ENCODE measurements at regions not wholly inside any gene's neighbourhood (a gene's known extent, or its start where the extent isn't known, plus 50 kb on each side); places are given as distances from the start of the nearest gene placed in this dataset.

GRCh38 chr10:104559935-104560334 lies 81.2 kb upstream of the SORCS3 start:
- Histone ChIP-seq H3K79me2 (no peaks in the 10 kb centered on the region), H4K20me1 (ENCODE audit: insufficient read depth, poor library complexity, severe bottlenecking) (no peaks in the 10 kb centered on the region), H3K27ac (no peak overlapping the region), H3K36me3 (replicated peaks; ENCODE audit: insufficient read depth, low read depth) (no peaks in the 10 kb centered on the region), H2AFZ (no peak overlapping the region), H3K4me2 (no peak overlapping the region), H3K27me3 (no peaks in the 10 kb centered on the region), H3K9me3 (ENCODE audit: low read depth) (no peaks in the 10 kb centered on the region), H3K4me3 (no peak overlapping the region), H3K9me2 (replicated peaks; ENCODE audit: insufficient read depth) (no peaks in the 10 kb centered on the region), H3K4me1 (ENCODE audit: insufficient read depth) (no peaks in the 10 kb centered on the region)
- WGBS (ENCODE audit: low lambda C conversion rate, missing lambda C conversion rate), result 70% methylated on average over 5 of the region's 5 CpGs
- no peak for DNase-seq (ENCODE audit: low spot score)
- TF ChIP-seq EZH2 (IDR thresholded peaks at IDR 0.05; ENCODE audit: borderline replicate concordance) (no peak), CTCF (IDR thresholded peaks at IDR 0.05; ENCODE audit: poor library complexity) (no peak), EZH2phosphoT487 (IDR thresholded peaks at IDR 0.05; ENCODE audit: low read depth, severe bottlenecking, unreplicated experiment) (no peak)

GRCh38 chr10:104563051-104563450 lies 78.0 kb upstream of the SORCS3 start:
- no peaks in the 10 kb centered on the region for H3K27me3 ChIP-seq
- no peaks in the 10 kb centered on the region for H3K36me3 ChIP-seq (replicated peaks; ENCODE audit: insufficient read depth, low read depth)
- no peak overlapping the region for H3K4me3 ChIP-seq
- TF ChIP-seq EZH2phosphoT487 (IDR thresholded peaks at IDR 0.05; ENCODE audit: low read depth, severe bottlenecking, unreplicated experiment), result no peak
- TF ChIP-seq EZH2 (IDR thresholded peaks at IDR 0.05; ENCODE audit: borderline replicate concordance), result no peak
- no peak for TF ChIP-seq CTCF (IDR thresholded peaks at IDR 0.05; ENCODE audit: poor library complexity)
- no peaks in the 10 kb centered on the region for H3K9me2 ChIP-seq (replicated peaks; ENCODE audit: insufficient read depth)
- no peak for DNase-seq (ENCODE audit: low spot score)
- no peaks in the 10 kb centered on the region for H3K9me3 ChIP-seq (ENCODE audit: low read depth)
- no peaks in the 10 kb centered on the region for H4K20me1 ChIP-seq (ENCODE audit: insufficient read depth, poor library complexity, severe bottlenecking)
- H3K79me2 ChIP-seq, result no peaks in the 10 kb centered on the region
- 79% methylated on average over 1 of the region's 1 CpG for WGBS (ENCODE audit: low lambda C conversion rate, missing lambda C conversion rate)
- H2AFZ ChIP-seq, result no peak overlapping the region
- H3K4me1 ChIP-seq (ENCODE audit: insufficient read depth), result no peaks in the 10 kb centered on the region
- H3K27ac ChIP-seq, result no peak overlapping the region
- H3K4me2 ChIP-seq, result no peak overlapping the region

GRCh38 chr10:104563548-104563947 lies 77.5 kb upstream of the SORCS3 start:
- no peaks in the 10 kb centered on the region for H3K79me2 ChIP-seq
- no peaks in the 10 kb centered on the region for H3K27me3 ChIP-seq
- DNase-seq (ENCODE audit: low spot score), result no peak
- no peak for TF ChIP-seq EZH2phosphoT487 (IDR thresholded peaks at IDR 0.05; ENCODE audit: low read depth, severe bottlenecking, unreplicated experiment)
- no peak for TF ChIP-seq CTCF (IDR thresholded peaks at IDR 0.05; ENCODE audit: poor library complexity)
- no peak for TF ChIP-seq EZH2 (IDR thresholded peaks at IDR 0.05; ENCODE audit: borderline replicate concordance)
- no peaks in the 10 kb centered on the region for H3K9me3 ChIP-seq (ENCODE audit: low read depth)
- H4K20me1 ChIP-seq (ENCODE audit: insufficient read depth, poor library complexity, severe bottlenecking), result no peaks in the 10 kb centered on the region
- H3K4me3 ChIP-seq, result no peak overlapping the region
- H3K9me2 ChIP-seq (replicated peaks; ENCODE audit: insufficient read depth), result no peaks in the 10 kb centered on the region
- H3K36me3 ChIP-seq (replicated peaks; ENCODE audit: insufficient read depth, low read depth), result no peaks in the 10 kb centered on the region
- no peaks in the 10 kb centered on the region for H3K4me1 ChIP-seq (ENCODE audit: insufficient read depth)
- no peak overlapping the region for H3K27ac ChIP-seq
- no peak overlapping the region for H2AFZ ChIP-seq
- no peak overlapping the region for H3K4me2 ChIP-seq

GRCh38 chr10:104574427-104574826 lies 66.7 kb upstream of the SORCS3 start:
- Histone ChIP-seq H3K27me3 (no peaks in the 10 kb centered on the region), H3K4me1 (ENCODE audit: insufficient read depth) (no peaks in the 10 kb centered on the region), H3K4me2 (no peak overlapping the region), H3K4me3 (no peak overlapping the region), H3K9me3 (ENCODE audit: low read depth) (peaks cover 5% of the 10 kb centered on the region), H3K79me2 (no peaks in the 10 kb centered on the region), H3K36me3 (replicated peaks; ENCODE audit: insufficient read depth, low read depth) (no peaks in the 10 kb centered on the region), H4K20me1 (ENCODE audit: insufficient read depth, poor library complexity, severe bottlenecking) (no peaks in the 10 kb centered on the region), H3K27ac (no peak overlapping the region), H2AFZ (no peak overlapping the region), H3K9me2 (replicated peaks; ENCODE audit: insufficient read depth) (no peaks in the 10 kb centered on the region)
- DNase-seq (ENCODE audit: low spot score), result no peak
- WGBS (ENCODE audit: low lambda C conversion rate, missing lambda C conversion rate), result 89% methylated on average over 1 of the region's 1 CpG
- TF ChIP-seq CTCF (IDR thresholded peaks at IDR 0.05; ENCODE audit: poor library complexity), result no peak
- TF ChIP-seq EZH2 (IDR thresholded peaks at IDR 0.05; ENCODE audit: borderline replicate concordance), result no peak
- no peak for TF ChIP-seq EZH2phosphoT487 (IDR thresholded peaks at IDR 0.05; ENCODE audit: low read depth, severe bottlenecking, unreplicated experiment)

Data from hepatocyte (in vitro differentiated cells).